Calu3 (cell line): ENCODE measurements at regions not wholly inside any gene's neighbourhood (a gene's known extent, or its start where the extent isn't known, plus 50 kb on each side); places are given as distances from the start of the nearest gene placed in this dataset.

Source experiments
- BruUV-seq: library from RNA; stranded (reverse); fragments of 400-500 nt; replicated peaks from 2 replicates; lab custom pipeline; 2021; lab: Mats Ljungman, UMichigan
- CTCF ChIA-PET: fragments of 300-600 bp; sonication (Branson Sonifier 250); formaldehyde crosslinking; loops from one replicate; lab custom pipeline; 2022; ENCODE audit warnings: antibody characterized with exemption; lab: Charles Lee
- DNase-seq: peaks from one replicate; pipeline ENCODE4 v3.0.0; 2022
- H3K27ac Mint-ChIP-seq: one replicate; pipeline ENCODE4 v1.8.0; 2022; ENCODE audit warnings: mixed read lengths; ENCODE audit not compliant: unreplicated experiment
- H3K27me3 Mint-ChIP-seq: one replicate; pipeline ENCODE4 v1.8.0; 2022; ENCODE audit warnings: mixed read lengths; ENCODE audit not compliant: unreplicated experiment
- H3K36me3 Mint-ChIP-seq: one replicate; pipeline ENCODE4 v1.8.0; 2022; ENCODE audit warnings: mild to moderate bottlenecking, moderate library complexity, mixed read lengths; ENCODE audit not compliant: insufficient read depth, unreplicated experiment
- H3K4me1 Mint-ChIP-seq: one replicate; pipeline ENCODE4 v1.8.0; 2022; ENCODE audit warnings: mild to moderate bottlenecking, low read depth, mixed read lengths; ENCODE audit not compliant: unreplicated experiment
- H3K4me3 Mint-ChIP-seq: one replicate; pipeline ENCODE4 v1.8.0; 2022; ENCODE audit warnings: mild to moderate bottlenecking, low read depth, moderate library complexity, mixed read lengths; ENCODE audit not compliant: unreplicated experiment
- H3K9me3 Mint-ChIP-seq: one replicate; pipeline ENCODE4 v1.8.0; 2022; ENCODE audit warnings: low read depth, mixed read lengths; ENCODE audit not compliant: unreplicated experiment
- CTCF ChIP-seq: fragments of 200-600 bp; IDR thresholded peaks from one replicate; pipeline ENCODE4 v1.8.0; 2022; ENCODE audit warnings: antibody characterized with exemption; ENCODE audit not compliant: unreplicated experiment
- intact Hi-C: fragments of 100-400 bp; cut with micrococcal nuclease; formaldehyde crosslinking; loops from one replicate; pipeline ENCODE4 v1.10.0; 2022; ENCODE audit not compliant: unreplicated experiment

DNA sequence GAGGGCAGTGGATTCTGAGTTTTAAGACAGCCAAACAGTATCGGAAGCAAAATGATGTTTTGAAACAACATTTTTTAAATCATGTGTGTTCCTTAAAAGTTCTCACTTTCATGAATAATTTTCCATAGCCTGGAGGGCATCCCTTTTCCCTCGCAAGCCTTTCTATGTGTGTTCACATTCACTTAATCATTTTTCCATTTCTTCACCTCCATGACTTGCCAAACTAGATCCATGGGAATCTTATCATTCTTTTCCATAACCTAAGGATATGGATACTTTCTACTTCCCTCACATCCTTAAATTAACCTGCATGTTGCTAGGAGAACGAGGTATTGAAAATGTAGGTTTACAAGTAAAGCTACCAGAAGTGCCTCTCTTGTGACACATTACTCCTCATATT is 94.2 kb upstream of the NPVF start:
- CTCF ChIA-PET: interaction anchor here (0.9 to 1.1 kb wide), 2 partner anchors 9 to 31 kb away, joined by 3 to 7 read pairs; no protein-coding TSS in a partner anchor
- H3K27me3 Mint-ChIP-seq: peaks cover 42% of the 10 kb centered on the region
- no peaks in the 10 kb centered on the region for H3K9me3 Mint-ChIP-seq
- DNase-seq: no peak
- no peak for TF ChIP-seq CTCF
- H3K27ac Mint-ChIP-seq: no peak overlapping the region
- no peaks in the 10 kb centered on the region for H3K36me3 Mint-ChIP-seq
- no TSS peak for BruUV-seq
- H3K4me3 Mint-ChIP-seq: no peak overlapping the region
- H3K4me1 Mint-ChIP-seq: no peaks in the 10 kb centered on the region
- intact Hi-C loops: no loop called here

GRCh38 chr7:25325186-25325757 is 97.0 kb upstream of the NPVF start:
- Mint-ChIP-seq H3K36me3 (no peaks in the 10 kb centered on the region), H3K4me1 (no peaks in the 10 kb centered on the region), H3K9me3 (no peaks in the 10 kb centered on the region), H3K27me3 (peaks cover 53% of the 10 kb centered on the region), H3K27ac (no peak overlapping the region), H3K4me3 (no peak overlapping the region)
- no peak for DNase-seq
- intact Hi-C loops: no loop called here
- BruUV-seq: no TSS peak
- no peak for TF ChIP-seq CTCF
- CTCF ChIA-PET: no interaction called here

DNA sequence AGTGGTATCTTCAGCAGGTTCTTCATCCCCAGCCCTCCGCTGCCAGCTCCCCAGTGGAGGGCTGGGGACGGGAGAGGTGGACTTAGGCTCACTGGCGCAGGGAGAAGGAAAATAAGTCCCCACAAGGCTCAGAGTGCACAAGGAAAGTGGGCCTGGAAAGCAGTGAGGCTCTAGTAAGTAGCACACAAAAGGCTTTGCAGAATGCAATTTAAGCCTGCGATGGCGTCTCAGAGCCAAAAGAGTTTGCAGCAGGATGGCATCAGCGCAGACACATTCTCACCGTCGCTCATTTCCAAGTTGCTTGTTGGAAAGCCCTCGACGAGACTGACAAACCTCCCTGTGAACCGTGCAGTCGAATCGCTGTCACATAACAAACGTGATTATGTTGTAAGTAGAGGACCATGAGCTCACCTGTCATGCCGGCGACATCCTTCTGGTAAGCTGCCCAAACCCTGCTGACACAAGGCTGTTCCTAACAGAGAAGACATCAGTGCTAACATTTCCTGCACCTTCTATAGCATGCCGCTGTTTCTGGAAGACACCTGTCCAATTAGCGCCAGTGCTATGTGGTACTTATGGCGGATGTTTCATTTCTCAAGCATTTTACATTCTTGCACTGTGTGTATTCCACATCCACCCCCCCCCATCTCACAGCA is 98.3 kb upstream of the NPVF start:
- Mint-ChIP-seq H3K4me1 (no peaks in the 10 kb centered on the region), H3K9me3 (no peaks in the 10 kb centered on the region), H3K4me3 (no peak overlapping the region), H3K27me3 (peaks cover 43% of the 10 kb centered on the region), H3K27ac (no peak overlapping the region), H3K36me3 (no peaks in the 10 kb centered on the region)
- TF ChIP-seq CTCF: no peak
- intact Hi-C loops: no loop called here
- DNase-seq: no peak
- BruUV-seq: no TSS peak
- CTCF ChIA-PET: interaction anchor here (0.7 kb wide), 1 partner anchor 1227 kb away, joined by 3 read pairs; no protein-coding TSS in a partner anchor

DNA sequence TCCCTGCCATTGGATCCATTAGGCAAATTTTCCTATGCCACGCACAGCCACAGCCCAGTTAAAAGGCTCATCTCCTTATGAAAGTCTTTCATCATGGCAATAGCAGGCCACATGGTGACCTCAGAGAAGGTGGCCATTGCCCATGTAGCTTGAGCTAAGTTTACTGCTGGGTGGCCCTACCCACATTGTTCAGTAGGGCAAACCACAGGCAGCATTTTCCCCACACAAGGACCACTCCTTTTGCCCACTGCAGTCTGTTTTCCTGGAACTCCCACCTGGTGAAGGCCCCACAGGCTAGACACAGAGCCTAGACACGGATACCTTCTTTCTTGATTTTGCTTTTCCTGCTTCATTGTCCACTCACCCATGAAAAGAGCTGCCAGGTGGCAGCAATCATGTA is 101.5 kb upstream of the NPVF start:
- intact Hi-C loops: no loop called here
- H3K9me3 Mint-ChIP-seq: no peaks in the 10 kb centered on the region
- no peak for DNase-seq
- CTCF ChIA-PET: interaction anchor here (1.2 kb wide), 1 partner anchor 15 kb away, joined by 4 read pairs; no protein-coding TSS in a partner anchor
- H3K27ac Mint-ChIP-seq: no peak overlapping the region
- H3K4me3 Mint-ChIP-seq: no peak overlapping the region
- no TSS peak for BruUV-seq
- no peaks in the 10 kb centered on the region for H3K36me3 Mint-ChIP-seq
- no peaks in the 10 kb centered on the region for H3K4me1 Mint-ChIP-seq
- TF ChIP-seq CTCF: no peak
- H3K27me3 Mint-ChIP-seq: peaks cover 22% of the 10 kb centered on the region
